Cardiac muscle cell (in vitro differentiated cells and primary cell): ENCODE measurements at regions not wholly inside any gene's neighbourhood (a gene's known extent, or its start where the extent isn't known, plus 50 kb on each side); places are given as distances from the start of the nearest gene placed in this dataset.

ENCODE experiments used
- DNase-seq, 2 donors: peaks; one replicate each; pipeline versions ENCODE4 v3.0.0 to v3.0.0-alpha.2; 2010 to 2017; ENCODE audit warnings: low read depth in 1 of 2, low spot score in 1 of 2
- H3K27ac ChIP-seq: fragments of 200-600 bp; sonication (generic); 2 replicates; pipeline ENCODE4 v1.5.1; 2016
- H3K27me3 ChIP-seq: fragments of 200-600 bp; sonication (generic); 2 replicates; pipeline ENCODE4 v1.6.0; 2016; ENCODE audit warnings: control low read depth
- H3K36me3 ChIP-seq: fragments of 200-600 bp; sonication (generic); 2 replicates; pipeline ENCODE4 v1.5.1; 2016; ENCODE audit warnings: control low read depth
- H3K4me1 ChIP-seq: fragments of 200-600 bp; sonication (generic); 2 replicates; pipeline ENCODE4 v1.8.1; 2017; ENCODE audit warnings: low read depth, mild to moderate bottlenecking, mixed run types
- H3K4me3 ChIP-seq: fragments of 200-600 bp; sonication (generic); 2 replicates; pipeline ENCODE4 v1.5.1; 2016; ENCODE audit warnings: mild to moderate bottlenecking
- H3K9me3 ChIP-seq: fragments of 200-600 bp; sonication (generic); 2 replicates; pipeline ENCODE4 v1.5.1; 2017; ENCODE audit warnings: low read depth, mild to moderate bottlenecking, control low read depth
- TF ChIP-seq, protein P1 (sequence below): IDR thresholded peaks from 2 replicates; pipeline ENCODE4 v1.5.1; 2012; ENCODE audit warnings: low read depth, mild to moderate bottlenecking, low read length

DNA sequence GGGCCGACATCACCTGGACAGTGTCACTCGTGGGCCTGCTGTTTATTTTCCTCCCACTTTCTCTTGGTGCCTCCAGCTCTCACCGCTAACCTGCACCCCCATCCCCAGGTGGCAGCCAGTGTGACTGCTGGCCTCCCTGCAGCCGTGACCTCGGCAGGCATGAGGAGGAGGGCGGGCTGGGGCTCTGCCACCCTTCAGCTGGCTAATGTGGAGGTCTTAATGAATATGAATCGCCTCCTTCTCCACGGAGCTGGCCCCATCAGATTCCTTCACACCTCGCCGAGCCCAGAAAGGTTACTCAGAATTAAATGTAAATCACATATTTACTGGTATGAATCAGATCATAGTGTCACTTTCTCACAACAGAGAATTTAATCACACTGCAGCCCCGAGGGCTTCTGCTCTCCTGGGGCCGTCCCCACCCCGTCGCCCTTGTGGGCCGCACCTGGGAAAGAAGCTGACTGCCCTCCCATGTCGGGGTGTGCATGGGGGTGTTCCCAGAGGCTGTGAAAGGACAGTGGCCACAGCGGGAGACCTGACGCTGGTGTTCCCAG lies 171.1 kb upstream of the TLE3 start:
- Histone ChIP-seq H3K36me3 (no peaks in the 10 kb centered on the region), H3K27ac (no peak overlapping the region), H3K4me1 (peaks cover 14% of the 10 kb centered on the region), H3K4me3 (no peak overlapping the region), H3K9me3 (no peaks in the 10 kb centered on the region), H3K27me3 (peaks cover 38% of the 10 kb centered on the region)
- no peak for DNase-seq
- TF ChIP-seq, protein P1, sequence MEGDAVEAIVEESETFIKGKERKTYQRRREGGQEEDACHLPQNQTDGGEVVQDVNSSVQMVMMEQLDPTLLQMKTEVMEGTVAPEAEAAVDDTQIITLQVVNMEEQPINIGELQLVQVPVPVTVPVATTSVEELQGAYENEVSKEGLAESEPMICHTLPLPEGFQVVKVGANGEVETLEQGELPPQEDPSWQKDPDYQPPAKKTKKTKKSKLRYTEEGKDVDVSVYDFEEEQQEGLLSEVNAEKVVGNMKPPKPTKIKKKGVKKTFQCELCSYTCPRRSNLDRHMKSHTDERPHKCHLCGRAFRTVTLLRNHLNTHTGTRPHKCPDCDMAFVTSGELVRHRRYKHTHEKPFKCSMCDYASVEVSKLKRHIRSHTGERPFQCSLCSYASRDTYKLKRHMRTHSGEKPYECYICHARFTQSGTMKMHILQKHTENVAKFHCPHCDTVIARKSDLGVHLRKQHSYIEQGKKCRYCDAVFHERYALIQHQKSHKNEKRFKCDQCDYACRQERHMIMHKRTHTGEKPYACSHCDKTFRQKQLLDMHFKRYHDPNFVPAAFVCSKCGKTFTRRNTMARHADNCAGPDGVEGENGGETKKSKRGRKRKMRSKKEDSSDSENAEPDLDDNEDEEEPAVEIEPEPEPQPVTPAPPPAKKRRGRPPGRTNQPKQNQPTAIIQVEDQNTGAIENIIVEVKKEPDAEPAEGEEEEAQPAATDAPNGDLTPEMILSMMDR, result no peak

DNA sequence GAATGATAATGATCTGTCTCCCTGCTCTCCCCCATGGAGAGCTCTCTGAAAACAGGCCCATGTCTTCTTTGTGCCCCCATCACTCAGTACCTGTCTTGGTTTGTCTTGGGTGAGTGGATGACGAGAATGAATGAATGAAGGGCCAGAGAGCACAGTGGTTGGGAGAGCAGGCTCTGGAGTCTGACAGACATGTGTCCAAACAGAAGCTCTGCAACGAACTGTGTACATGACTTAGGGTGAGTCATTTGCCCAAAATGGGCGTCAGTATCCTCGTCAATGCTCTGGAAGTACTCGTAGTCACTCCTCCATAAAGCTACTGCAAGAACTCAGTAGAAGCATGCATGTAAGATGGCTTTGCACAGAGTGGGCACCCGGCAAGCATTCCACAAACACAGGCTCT lies 170.2 kb upstream of the TLE3 start:
- TF ChIP-seq, protein P1, result no peak
- H3K4me1 ChIP-seq, result peaks cover 12% of the 10 kb centered on the region
- no peak overlapping the region for H3K27ac ChIP-seq
- peaks cover 38% of the 10 kb centered on the region for H3K27me3 ChIP-seq
- no peaks in the 10 kb centered on the region for H3K36me3 ChIP-seq
- H3K4me3 ChIP-seq, result no peak overlapping the region
- DNase-seq, result peak in 1 of 2 donors; percentile 53
- H3K9me3 ChIP-seq, result no peaks in the 10 kb centered on the region

DNA sequence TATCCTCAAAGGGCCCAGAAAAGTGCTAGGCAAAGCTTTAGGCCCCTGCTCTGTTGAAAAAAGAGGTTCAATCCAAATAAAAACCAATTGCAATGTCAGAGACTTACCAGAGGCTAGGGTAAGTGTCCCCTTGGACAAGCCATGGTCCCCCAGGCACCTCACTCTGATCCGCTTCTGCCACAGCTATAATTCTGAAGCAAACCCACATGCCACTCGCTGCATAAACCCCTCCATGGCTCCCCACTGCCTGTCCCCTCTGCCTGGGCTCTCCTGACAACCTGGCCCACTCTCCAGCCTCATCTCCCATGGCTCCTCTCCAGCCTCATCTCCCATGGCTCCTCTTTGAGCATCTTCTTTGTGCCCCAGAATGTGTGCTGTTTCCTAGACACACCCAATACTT lies 169.6 kb upstream of the TLE3 start:
- DNase-seq, result no peak
- TF ChIP-seq, protein P1, result no peak
- Histone ChIP-seq H3K9me3 (no peaks in the 10 kb centered on the region), H3K36me3 (no peaks in the 10 kb centered on the region), H3K4me1 (peaks cover 10% of the 10 kb centered on the region), H3K27ac (no peak overlapping the region), H3K27me3 (peaks cover 38% of the 10 kb centered on the region), H3K4me3 (no peak overlapping the region)

DNA sequence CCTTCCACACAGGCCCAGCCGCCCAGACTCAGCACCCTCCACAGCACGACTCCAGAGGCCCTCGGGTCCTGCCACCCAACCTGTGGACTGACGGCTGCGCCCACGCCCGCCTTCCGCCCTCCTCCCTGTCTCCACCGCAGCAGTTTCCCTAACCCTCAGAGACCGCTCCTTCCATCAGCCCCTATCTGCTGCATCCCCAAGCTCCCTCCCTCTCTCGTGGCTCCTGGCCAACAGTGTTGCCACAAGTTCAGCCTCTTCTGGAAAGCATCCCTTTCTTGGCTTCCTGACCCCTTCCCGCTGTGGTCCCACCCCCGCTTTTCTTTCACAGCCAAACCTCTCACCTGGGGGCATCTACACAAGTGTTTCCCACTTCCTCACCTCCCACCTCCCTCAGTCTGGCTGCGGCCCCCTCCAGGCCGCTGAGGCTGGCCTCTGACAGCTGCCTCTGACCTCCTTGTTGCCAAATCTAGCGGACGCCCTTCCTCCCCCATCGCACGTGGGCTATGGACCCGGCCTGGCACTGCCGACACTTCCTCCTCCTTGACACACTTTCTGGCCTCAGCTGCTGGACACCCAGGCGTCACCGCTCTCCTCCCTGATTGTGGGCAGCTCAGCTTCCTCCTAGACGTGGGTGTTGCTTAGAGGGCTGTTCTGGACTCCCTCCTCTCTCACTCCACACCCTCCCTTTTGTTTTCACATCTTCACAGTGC lies 168.8 kb upstream of the TLE3 start:
- TF ChIP-seq, protein P1, result no peak
- H3K36me3 ChIP-seq, result no peaks in the 10 kb centered on the region
- H3K27me3 ChIP-seq, result peaks cover 39% of the 10 kb centered on the region
- DNase-seq, result peak in 1 of 2 donors; percentile 96
- H3K4me3 ChIP-seq, result no peak overlapping the region
- H3K9me3 ChIP-seq, result no peaks in the 10 kb centered on the region
- peaks cover 10% of the 10 kb centered on the region for H3K4me1 ChIP-seq
- H3K27ac ChIP-seq, result no peak overlapping the region

DNA sequence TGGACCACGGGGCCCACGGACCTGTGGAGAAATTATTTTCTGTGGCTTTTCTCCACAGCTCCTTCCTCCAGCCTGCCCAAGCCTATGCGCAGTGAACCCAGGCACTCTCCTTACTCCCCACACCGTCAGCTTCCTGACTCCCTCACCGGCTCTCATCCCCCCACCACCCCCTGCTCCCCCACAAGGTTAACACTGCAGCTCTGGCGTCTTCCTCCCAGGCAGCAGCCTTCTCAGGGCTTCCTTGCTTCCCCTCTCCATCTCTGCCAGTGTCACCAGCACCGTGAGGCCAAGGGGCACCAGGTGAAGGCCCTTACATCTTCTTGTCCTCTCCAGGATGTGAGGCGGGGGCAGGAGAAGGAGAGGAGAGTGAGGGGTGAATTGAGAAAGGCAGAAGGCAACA lies 168.3 kb upstream of the TLE3 start:
- TF ChIP-seq, protein P1, result no peak
- H3K27ac ChIP-seq, result no peak overlapping the region
- H3K4me1 ChIP-seq, result peaks cover 10% of the 10 kb centered on the region

More for the DNA sequence above, 168.3 kb upstream of the TLE3 start:
- no peak for DNase-seq
- no peaks in the 10 kb centered on the region for H3K36me3 ChIP-seq
- no peak overlapping the region for H3K4me3 ChIP-seq
- peaks cover 40% of the 10 kb centered on the region for H3K27me3 ChIP-seq
- H3K9me3 ChIP-seq, result no peaks in the 10 kb centered on the region
